GM20000 (cell line): ENCODE measurements at regions not wholly inside any gene's neighbourhood (a gene's known extent, or its start where the extent isn't known, plus 50 kb on each side); places are given as distances from the start of the nearest gene placed in this dataset.
"Not testable (repeated sequence)": the region's sequence is repeated elsewhere in the genome, so short reads cannot be mapped to it uniquely, and the experiment has no call there.

ENCODE experiments used
- DNase-seq: peaks from one replicate; pipeline ENCODE4 v3.0.0; 2012; ENCODE audit warnings: low spot score
- CTCF ChIP-seq: IDR thresholded peaks from 2 replicates; pipeline ENCODE4 v1.5.1; 2012; ENCODE audit warnings: mild to moderate bottlenecking, control low read depth; ENCODE audit errors: extremely low read depth, missing control alignments

GRCh38 chr9:616694-617093 lies 224.8 kb upstream of the DMRT1 start:
- no peak for TF ChIP-seq CTCF
- DNase-seq, result no peak

GRCh38 chr9:617445-618085 lies 223.9 kb upstream of the DMRT1 start:
- TF ChIP-seq CTCF, result no peak
- no peak for DNase-seq

GRCh38 chr9:618478-618877 lies 223.0 kb upstream of the DMRT1 start:
- DNase-seq, result no peak
- no peak for TF ChIP-seq CTCF

- TF ChIP-seq CTCF, result no peak
- no peak for DNase-seq
These were observed 220.2 kb upstream of the DMRT1 start for GRCh38 chr9:621201-621855.

- no peak for DNase-seq
- TF ChIP-seq CTCF, result no peak
These were observed 216.5 kb upstream of the DMRT1 start for GRCh38 chr9:624935-625500.

- DNase-seq, result no peak
- TF ChIP-seq CTCF, result no peak
These were observed 215.9 kb upstream of the DMRT1 start for GRCh38 chr9:625613-626012.

- DNase-seq, result not testable (repeated sequence)
These were observed 215.4 kb upstream of the DMRT1 start for GRCh38 chr9:626114-626513.
